Ovary (tissue), 7 donors: ENCODE measurements at regions not wholly inside any gene's neighbourhood (a gene's known extent, or its start where the extent isn't known, plus 50 kb on each side); places are given as distances from the start of the nearest gene placed in this dataset.
"Not testable (repeated sequence)": the region's sequence is repeated elsewhere in the genome, so short reads cannot be mapped to it uniquely, and the experiment has no call there.

Experiments
- DNase-seq, 5 donors: peaks; one replicate each; pipeline ENCODE4 v3.0.0-alpha.2; 2019 to 2020
- H3K27ac ChIP-seq, 2 donors: fragments of 200-600 bp; one replicate each; pipeline versions ENCODE4 v1.5.1 to v1.8.0; 2019 to 2022
- H3K27me3 ChIP-seq: fragments of 200-600 bp; one replicate; pipeline ENCODE4 v1.8.0; 2022
- H3K36me3 ChIP-seq: fragments of 200-600 bp; sonication (generic); one replicate; pipeline ENCODE4 v1.5.1; 2019
- H3K4me1 ChIP-seq: one replicate; pipeline ENCODE4 v1.8.1; 2013; ENCODE audit warnings: mild to moderate bottlenecking, moderate library complexity; ENCODE audit not compliant: insufficient read depth
- H3K4me3 ChIP-seq: fragments of 200-600 bp; sonication (generic); one replicate; pipeline ENCODE4 v1.5.1; 2017
- H3K9me3 ChIP-seq, 2 donors: fragments of 200-600 bp in 1 of 2; sonication (generic) in 1 of 2; one replicate each; pipeline versions ENCODE4 v1.5.1 to v1.8.1; 2013 to 2019; ENCODE audit warnings: mild to moderate bottlenecking in 1 of 2, moderate library complexity in 1 of 2
- EP300 ChIP-seq: sonication (generic); formaldehyde crosslinking; IDR thresholded peaks from one replicate; pipeline ENCODE4 v1.6.1; 2017; ENCODE audit warnings: antibody characterized with exemption
- POLR2A ChIP-seq: fragments of 450-650 bp; IDR thresholded peaks from one replicate; pipeline ENCODE4 v1.6.1; 2017; ENCODE audit warnings: antibody characterized with exemption, mild to moderate bottlenecking, moderate library complexity
- WGBS, 3 donors: extraction: QIAGEN DNeasy Blood & Tissue Kit in 1 of 3; methylation state at CpG; one replicate each; pipeline versions ENCODE4 v1.1.5 to v1.1.7; 2013 to 2017; 5-methylcytosine and 5-hydroxymethylcytosine counted together
- intact Hi-C, 4 donors: fragments of 100-400 bp; cut with DNase I; formaldehyde crosslinking; loops; one replicate each; pipeline versions ENCODE4 v1.11.0 to v1.15.1; 2022 to 2023
- TF ChIP-seq, protein P1 (sequence below), 3 donors: fragments of 450-650 bp in 2 of 3; fragments of 200-600 bp in 1 of 3; IDR thresholded peaks; one replicate each; pipeline versions ENCODE4 v1.5.1 to v1.8.0; 2016 to 2022; ENCODE audit warnings: antibody characterized with exemption in 3 of 3, mild to moderate bottlenecking in 1 of 3
- donor health status: DM: no; HTN: no; CAD: no; lungs with moderate emphysema.
- donor health status: DM: no; HTN: no; CAD: no.
- donor health status: Bipolar disorder and iron deficiency.
- donor health status: DM: no; HTN: no; CAD: no.
- donor health status: DM: yes; HTN: yes; CAD: no.

DNA sequence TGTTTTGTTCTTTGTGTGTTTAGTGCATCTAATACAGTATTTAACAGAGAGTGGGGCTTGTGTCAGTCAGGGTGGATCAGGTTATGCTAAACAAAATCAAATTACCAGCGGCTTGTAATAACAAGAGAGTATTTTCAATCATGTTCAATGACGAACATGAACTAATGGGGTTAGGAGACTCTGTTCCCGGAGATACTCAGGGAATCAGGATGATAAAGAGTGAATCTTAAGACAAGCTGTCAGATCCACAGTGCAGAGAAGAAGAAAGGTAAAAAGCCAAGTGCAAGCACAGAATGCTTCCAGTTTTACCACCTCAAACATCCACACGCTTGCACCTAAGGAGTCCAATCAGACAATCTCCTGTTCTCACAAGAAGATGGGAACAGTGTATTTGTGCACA, 1331.5 kb upstream of the TMEM132C start:
- no peak for DNase-seq
- no peak overlapping the region for H3K4me3 ChIP-seq
- no peak overlapping the region for H3K27ac ChIP-seq
- H3K4me1 ChIP-seq: no peaks in the 10 kb centered on the region
- no peak for TF ChIP-seq EP300
- TF ChIP-seq, protein P1, sequence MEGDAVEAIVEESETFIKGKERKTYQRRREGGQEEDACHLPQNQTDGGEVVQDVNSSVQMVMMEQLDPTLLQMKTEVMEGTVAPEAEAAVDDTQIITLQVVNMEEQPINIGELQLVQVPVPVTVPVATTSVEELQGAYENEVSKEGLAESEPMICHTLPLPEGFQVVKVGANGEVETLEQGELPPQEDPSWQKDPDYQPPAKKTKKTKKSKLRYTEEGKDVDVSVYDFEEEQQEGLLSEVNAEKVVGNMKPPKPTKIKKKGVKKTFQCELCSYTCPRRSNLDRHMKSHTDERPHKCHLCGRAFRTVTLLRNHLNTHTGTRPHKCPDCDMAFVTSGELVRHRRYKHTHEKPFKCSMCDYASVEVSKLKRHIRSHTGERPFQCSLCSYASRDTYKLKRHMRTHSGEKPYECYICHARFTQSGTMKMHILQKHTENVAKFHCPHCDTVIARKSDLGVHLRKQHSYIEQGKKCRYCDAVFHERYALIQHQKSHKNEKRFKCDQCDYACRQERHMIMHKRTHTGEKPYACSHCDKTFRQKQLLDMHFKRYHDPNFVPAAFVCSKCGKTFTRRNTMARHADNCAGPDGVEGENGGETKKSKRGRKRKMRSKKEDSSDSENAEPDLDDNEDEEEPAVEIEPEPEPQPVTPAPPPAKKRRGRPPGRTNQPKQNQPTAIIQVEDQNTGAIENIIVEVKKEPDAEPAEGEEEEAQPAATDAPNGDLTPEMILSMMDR (IDR thresholded peaks at IDR 0.05): no peak
- TF ChIP-seq POLR2A: no peak
- no peaks in the 10 kb centered on the region for H3K9me3 ChIP-seq
- intact Hi-C loops: no loop called here
- WGBS, 3 donors: 79 to 92% (median 82%) methylated on average over 4 of the region's 4 CpGs
- H3K27me3 ChIP-seq: no peaks in the 10 kb centered on the region
- H3K36me3 ChIP-seq: no peaks in the 10 kb centered on the region

DNA sequence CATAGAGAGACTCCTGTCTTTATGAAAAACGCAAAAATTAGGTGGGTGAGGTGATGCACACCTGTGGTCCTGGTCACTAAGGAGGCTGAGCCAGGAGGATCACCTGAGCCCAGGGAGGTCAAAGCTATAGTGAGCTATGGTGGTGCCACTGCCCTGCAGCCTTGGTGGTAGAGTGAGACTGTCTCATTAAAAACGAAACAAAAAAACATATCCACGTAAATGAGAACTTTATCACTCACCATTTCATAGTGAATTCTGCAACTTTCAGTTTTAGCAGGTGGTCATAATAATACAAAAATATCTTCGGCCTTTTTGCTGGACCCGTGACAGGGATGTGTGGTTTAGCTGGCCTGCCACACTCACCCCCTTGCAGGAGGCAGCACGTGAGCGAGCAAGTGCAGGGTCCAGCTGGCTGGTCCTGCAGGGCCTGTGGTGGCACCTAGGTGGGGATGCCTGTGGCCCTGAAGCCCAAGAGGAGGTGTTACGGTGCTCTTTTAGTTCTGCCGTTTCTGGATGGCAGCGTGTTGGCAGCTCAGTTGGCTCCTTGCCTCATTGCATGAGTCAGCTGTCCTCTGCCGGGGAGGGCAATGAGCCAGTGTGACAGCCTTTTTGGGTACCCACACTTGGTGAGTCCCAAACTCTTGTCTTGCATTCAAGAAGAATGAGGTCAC, 1330.7 kb upstream of the TMEM132C start:
- intact Hi-C loops: no loop called here
- no peak overlapping the region for H3K27ac ChIP-seq
- 62 to 73% (median 63%) methylated on average over 11 of the region's 11 CpGs for WGBS, 3 donors
- H3K9me3 ChIP-seq: no peaks in the 10 kb centered on the region
- no peaks in the 10 kb centered on the region for H3K27me3 ChIP-seq
- H3K4me1 ChIP-seq: no peaks in the 10 kb centered on the region
- no peak overlapping the region for H3K4me3 ChIP-seq
- H3K36me3 ChIP-seq: no peaks in the 10 kb centered on the region
- TF ChIP-seq POLR2A: no peak
- TF ChIP-seq, protein P1 (IDR thresholded peaks at IDR 0.05): no peak
- TF ChIP-seq EP300: no peak
- DNase-seq: no peak

DNA sequence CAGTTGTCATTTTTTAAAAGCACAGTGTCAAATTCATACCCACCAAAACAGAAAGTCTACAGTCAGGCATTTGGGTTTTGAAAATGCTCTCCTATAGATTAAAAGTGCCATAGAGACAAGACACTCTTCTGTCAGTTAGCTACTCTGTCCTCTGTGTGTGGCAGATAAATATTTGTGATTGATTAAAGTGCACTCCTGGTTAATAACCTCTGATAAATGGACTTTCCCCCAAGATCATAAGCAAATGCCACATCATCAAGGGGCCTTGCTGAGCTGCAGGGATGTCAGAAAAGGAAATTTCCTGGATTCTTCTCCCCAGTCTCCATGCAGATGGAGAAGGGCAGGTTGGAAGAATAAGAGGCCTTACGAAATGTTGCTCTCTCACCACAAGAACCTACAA, 1329.5 kb upstream of the TMEM132C start:
- intact Hi-C loops: no loop called here
- Histone ChIP-seq H3K4me1 (no peaks in the 10 kb centered on the region), H3K9me3 (no peaks in the 10 kb centered on the region), H3K36me3 (no peaks in the 10 kb centered on the region), H3K27me3 (no peaks in the 10 kb centered on the region), H3K4me3 (no peak overlapping the region), H3K27ac (no peak overlapping the region)
- DNase-seq: no peak
- WGBS, 3 donors: 68 to 81% (median 77%) methylated on average over 1 of the region's 1 CpG
- TF ChIP-seq POLR2A (no peak), EP300 (no peak)
- TF ChIP-seq, protein P1 (IDR thresholded peaks at IDR 0.05): no peak

DNA sequence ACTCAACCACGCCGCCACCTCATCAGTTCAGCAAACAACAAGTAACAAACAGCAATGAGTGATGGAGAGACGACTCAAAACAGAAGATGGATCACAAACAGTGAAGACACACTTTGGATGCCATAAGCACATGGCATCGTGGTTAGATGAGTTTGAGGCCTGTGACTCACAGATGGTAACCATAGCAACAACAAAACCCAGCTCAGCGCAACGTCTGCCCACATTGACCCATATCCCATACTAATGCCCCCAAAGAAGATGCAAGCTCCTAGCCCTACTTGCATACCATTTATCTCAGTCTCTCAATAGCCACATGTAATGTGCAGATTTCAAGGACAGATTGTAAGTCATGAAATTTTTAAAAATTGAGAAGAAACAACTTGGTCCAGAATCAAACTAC, 1322.3 kb upstream of the TMEM132C start:
- Histone ChIP-seq H3K9me3 (no peaks in the 10 kb centered on the region), H3K4me3 (no peak overlapping the region), H3K36me3 (no peaks in the 10 kb centered on the region), H3K4me1 (no peaks in the 10 kb centered on the region), H3K27ac (no peak overlapping the region), H3K27me3 (no peaks in the 10 kb centered on the region)
- intact Hi-C loops: no loop called here
- no peak for DNase-seq
- no peak for TF ChIP-seq POLR2A
- no peak for TF ChIP-seq EP300
- TF ChIP-seq, protein P1 (IDR thresholded peaks at IDR 0.05): no peak
- WGBS, 3 donors: 81 to 86% (median 83%) methylated on average over 6 of the region's 6 CpGs

DNA sequence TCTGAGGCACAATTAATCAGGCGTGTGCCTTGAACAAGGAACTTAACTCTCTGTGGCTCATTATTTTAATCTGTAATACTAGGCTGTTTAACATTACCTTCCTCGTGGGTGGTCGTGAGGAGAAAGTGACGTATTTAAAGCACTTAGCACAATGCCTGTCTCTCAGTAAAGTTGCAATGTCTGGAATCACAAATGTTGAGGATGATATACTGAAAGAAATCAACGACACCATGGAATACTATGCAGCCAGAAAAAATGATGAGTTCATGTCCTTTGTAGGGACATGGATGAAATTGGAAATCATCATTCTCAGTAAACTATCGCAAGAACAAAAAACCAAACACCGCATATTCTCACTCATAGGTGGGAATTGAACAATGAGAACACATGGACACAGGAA, 1320.0 kb upstream of the TMEM132C start:
- H3K36me3 ChIP-seq, DNase-seq, H3K4me1 ChIP-seq, intact Hi-C loops, H3K4me3 ChIP-seq, H3K27me3 ChIP-seq, H3K9me3 ChIP-seq, H3K27ac ChIP-seq: not testable (repeated sequence)
- WGBS, 3 donors: 74 to 85% (median 78%) methylated on average over 5 to 7 of the region's 7 CpGs
